GM06990 (cell line): ENCODE measurements at regions not wholly inside any gene's neighbourhood (a gene's known extent, or its start where the extent isn't known, plus 50 kb on each side); places are given as distances from the start of the nearest gene placed in this dataset.

Source experiments
- DNase-seq: peaks from one replicate; pipeline ENCODE4 v3.0.0-alpha.2; 2011; ENCODE audit not compliant: insufficient read length; ENCODE audit errors: extremely low read depth
- H3K27me3 ChIP-seq: replicated peaks from 2 replicates; pipeline ENCODE4 v1.6.0; 2011; ENCODE audit warnings: low read length; ENCODE audit not compliant: control insufficient read depth, insufficient read depth
- H3K36me3 ChIP-seq: 2 replicates; pipeline ENCODE4 v1.5.1; 2011; ENCODE audit warnings: low read length; ENCODE audit not compliant: control insufficient read depth, insufficient read depth
- H3K4me3 ChIP-seq: replicated peaks from 2 replicates; pipeline ENCODE4 v1.5.1; 2011; ENCODE audit warnings: low read depth, mild to moderate bottlenecking, control low read depth, low read length
- TF ChIP-seq, protein P1 (sequence below): IDR thresholded peaks from 2 replicates; pipeline ENCODE4 v1.5.1; 2011; ENCODE audit warnings: low read length, control low read depth, mild to moderate bottlenecking, inconsistent platforms; ENCODE audit not compliant: insufficient read depth, poor library complexity, severe bottlenecking

DNA sequence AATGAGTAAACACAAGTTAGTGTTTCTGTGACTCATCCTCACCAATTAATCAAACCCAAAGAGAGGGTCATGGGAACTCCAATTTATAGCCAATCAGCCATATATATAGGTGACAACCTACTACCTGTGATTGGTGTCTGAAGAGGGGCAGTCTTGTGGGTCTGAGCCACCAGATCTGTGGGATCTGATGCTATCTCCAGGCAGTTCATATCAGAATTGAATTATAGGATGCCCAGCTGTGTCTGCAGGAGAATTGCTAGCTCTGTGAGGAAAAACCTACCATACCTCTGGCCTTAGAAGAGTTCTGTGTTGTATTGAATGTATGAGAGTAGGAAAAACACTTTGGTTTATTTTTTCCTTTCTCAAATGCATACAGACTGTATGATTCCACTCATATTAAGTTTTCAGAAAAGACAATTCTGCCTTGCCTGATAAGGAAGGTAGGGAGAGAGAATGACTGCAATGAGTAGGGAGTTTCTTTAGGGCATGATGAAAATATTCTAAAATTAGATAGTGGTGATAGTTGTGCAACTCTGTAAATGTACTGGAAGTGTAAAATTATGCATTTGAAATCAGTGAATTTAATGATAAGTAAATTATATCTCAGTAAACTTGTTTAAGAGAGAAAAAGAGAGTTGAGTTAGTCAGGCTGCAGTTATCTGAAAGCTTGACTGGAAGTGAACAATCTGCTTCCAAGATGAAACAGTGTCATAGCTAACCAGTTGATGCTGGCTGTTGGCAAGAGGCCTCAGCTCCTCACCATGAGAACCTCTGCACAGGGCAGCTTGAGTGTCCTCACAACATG is 274.9 kb downstream of the AUH start:
- TF ChIP-seq, protein P1, sequence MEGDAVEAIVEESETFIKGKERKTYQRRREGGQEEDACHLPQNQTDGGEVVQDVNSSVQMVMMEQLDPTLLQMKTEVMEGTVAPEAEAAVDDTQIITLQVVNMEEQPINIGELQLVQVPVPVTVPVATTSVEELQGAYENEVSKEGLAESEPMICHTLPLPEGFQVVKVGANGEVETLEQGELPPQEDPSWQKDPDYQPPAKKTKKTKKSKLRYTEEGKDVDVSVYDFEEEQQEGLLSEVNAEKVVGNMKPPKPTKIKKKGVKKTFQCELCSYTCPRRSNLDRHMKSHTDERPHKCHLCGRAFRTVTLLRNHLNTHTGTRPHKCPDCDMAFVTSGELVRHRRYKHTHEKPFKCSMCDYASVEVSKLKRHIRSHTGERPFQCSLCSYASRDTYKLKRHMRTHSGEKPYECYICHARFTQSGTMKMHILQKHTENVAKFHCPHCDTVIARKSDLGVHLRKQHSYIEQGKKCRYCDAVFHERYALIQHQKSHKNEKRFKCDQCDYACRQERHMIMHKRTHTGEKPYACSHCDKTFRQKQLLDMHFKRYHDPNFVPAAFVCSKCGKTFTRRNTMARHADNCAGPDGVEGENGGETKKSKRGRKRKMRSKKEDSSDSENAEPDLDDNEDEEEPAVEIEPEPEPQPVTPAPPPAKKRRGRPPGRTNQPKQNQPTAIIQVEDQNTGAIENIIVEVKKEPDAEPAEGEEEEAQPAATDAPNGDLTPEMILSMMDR = no peak
- DNase-seq = no peak
- Histone ChIP-seq H3K36me3 (no peaks in the 10 kb centered on the region), H3K4me3 (no peak overlapping the region), H3K27me3 (no peaks in the 10 kb centered on the region; the same call in 1 of the 2 replicates)

DNA sequence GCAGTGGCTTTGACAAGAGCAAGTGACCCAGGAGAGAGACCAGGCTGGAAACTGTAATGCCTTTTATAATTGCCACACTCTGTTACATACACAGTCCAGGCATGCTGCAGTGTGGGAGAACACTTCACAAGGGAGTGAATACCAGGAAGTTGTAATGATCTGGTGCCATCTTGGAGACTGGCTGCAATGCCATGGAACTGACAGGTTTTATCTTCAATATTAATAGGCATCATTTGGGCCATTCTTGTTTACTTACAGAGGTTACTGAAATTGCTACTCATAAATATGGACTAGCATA is 274.3 kb downstream of the AUH start:
- no peak for DNase-seq
- H3K36me3 ChIP-seq = no peaks in the 10 kb centered on the region
- TF ChIP-seq, protein P1 = no peak
- no peak overlapping the region for H3K4me3 ChIP-seq
- no peaks in the 10 kb centered on the region; the same call in 1 of the 2 replicates for H3K27me3 ChIP-seq

DNA sequence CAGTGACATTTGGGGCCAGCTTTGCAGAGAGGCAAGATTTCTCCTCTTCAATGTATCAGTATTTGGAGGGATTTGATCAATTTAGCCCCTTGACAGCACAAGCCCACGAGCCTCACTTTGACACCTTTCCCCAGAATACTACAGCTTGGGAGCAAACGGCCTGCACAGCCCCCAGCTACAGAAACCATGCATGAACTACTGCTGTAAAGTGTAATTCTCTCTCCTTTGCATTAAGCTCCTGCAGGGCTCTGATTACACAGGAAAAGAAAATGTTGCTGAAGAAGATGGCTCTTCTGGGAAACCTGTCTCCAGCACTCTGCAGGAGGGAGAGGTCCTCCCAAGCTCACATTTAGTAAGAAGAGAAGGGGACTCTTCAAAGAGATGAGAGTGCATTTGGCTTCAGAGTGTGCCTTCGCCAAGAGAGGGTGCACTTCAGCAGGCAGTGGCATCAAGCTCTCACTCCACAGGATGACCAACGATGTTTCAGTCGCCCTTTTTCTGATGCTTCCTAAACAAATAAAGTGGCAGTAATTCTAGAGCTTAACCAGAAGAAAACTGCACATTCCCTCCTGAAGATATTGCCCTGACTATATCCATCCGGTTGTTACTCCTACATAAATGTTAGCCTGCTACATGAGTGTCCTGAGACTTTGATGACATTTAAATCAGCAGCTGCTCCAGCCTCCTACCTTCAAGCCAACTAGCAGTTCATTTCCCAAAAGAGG is 272.2 kb downstream of the AUH start:
- no peak for DNase-seq
- H3K27me3 ChIP-seq = no peaks in the 10 kb centered on the region; the same call in 1 of the 2 replicates
- TF ChIP-seq, protein P1 = peak; percentile 50
- no peaks in the 10 kb centered on the region for H3K36me3 ChIP-seq
- no peak overlapping the region for H3K4me3 ChIP-seq

DNA sequence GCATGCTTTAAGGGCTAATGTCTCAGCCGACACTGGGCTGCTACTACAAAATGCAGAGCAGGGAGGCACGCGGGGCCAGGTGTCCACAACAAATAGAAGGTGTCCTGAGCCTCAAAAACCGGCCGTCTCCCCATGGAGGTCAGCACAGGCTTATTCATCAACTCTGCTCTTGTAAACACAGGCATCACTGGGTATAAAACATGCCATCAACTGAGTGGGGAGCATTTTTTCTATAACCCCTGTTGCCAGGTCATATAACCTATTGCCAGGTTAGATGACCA is 271.6 kb downstream of the AUH start:
- H3K36me3 ChIP-seq = no peaks in the 10 kb centered on the region
- H3K4me3 ChIP-seq = no peak overlapping the region
- no peak for DNase-seq
- TF ChIP-seq, protein P1 = no peak
- no peaks in the 10 kb centered on the region; the same call in 1 of the 2 replicates for H3K27me3 ChIP-seq

DNA sequence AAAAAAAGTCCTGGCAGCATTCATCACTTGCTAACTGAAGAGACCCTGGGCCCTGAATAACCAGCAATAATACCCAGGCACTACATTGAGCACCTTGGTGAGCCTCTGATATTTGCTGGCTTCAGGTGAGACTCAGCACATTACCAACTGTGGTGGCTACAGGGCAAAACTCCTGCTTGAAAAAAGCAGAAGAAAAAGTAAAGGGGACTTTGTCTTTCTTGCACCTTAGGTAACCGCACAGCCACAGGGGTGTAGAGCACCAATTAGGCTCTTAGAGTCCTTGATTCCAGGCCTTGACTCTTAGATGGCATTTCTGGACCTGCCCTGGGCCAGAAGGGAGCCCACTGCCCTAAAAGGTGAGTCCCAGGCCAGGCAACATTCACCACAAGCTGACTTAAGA is 269.5 kb downstream of the AUH start:
- TF ChIP-seq, protein P1 = no peak
- H3K27me3 ChIP-seq = no peaks in the 10 kb centered on the region; the same call in 1 of the 2 replicates
- H3K4me3 ChIP-seq = no peak overlapping the region
- H3K36me3 ChIP-seq = no peaks in the 10 kb centered on the region
- DNase-seq = no peak
